ENCODE measurements at regions not wholly inside any gene's neighbourhood (a gene's known extent, or its start where the extent isn't known, plus 50 kb on each side); places are given as distances from the start of the nearest gene placed in this dataset.

GRCh38 chr5:63011158-63011557, 432.5 kb downstream of the LRRC70 start:
- TF ChIP-seq OVOL2 (CRISPR knock-in tag; IDR thresholded peaks at IDR 0.05; ENCODE audit: borderline replicate concordance) = no peak
- TF ChIP-seq CTCF (IDR thresholded peaks at IDR 0.05) = no peak
- no peak for TF ChIP-seq ZNF425 (CRISPR knock-in tag; conservative IDR thresholded peaks at IDR 0.05)
- no peak for TF ChIP-seq ESRRA (CRISPR knock-in tag; IDR thresholded peaks at IDR 0.05; ENCODE audit: borderline replicate concordance)
- TF ChIP-seq NR1H2 (CRISPR knock-in tag; IDR thresholded peaks at IDR 0.05) = no peak
- TF ChIP-seq ZNF396 (CRISPR knock-in tag; IDR thresholded peaks at IDR 0.05; ENCODE audit: borderline replicate concordance) = no peak
- no peak for TF ChIP-seq FOXP1 (CRISPR knock-in tag; IDR thresholded peaks at IDR 0.05; ENCODE audit: borderline replicate concordance)
- no peak for TF ChIP-seq SMAD4 (CRISPR knock-in tag; IDR thresholded peaks at IDR 0.05)
- no peak for TF ChIP-seq ATF2 (CRISPR knock-in tag; IDR thresholded peaks at IDR 0.05; ENCODE audit: borderline replicate concordance, low read depth)
- TF ChIP-seq MAX (CRISPR knock-in tag; IDR thresholded peaks at IDR 0.05) = no peak
- TF ChIP-seq TEAD4 (CRISPR knock-in tag; IDR thresholded peaks at IDR 0.05) = no peak
